ENCODE measurements at regions not wholly inside any gene's neighbourhood (a gene's known extent, or its start where the extent isn't known, plus 50 kb on each side); places are given as distances from the start of the nearest gene placed in this dataset.

DNA sequence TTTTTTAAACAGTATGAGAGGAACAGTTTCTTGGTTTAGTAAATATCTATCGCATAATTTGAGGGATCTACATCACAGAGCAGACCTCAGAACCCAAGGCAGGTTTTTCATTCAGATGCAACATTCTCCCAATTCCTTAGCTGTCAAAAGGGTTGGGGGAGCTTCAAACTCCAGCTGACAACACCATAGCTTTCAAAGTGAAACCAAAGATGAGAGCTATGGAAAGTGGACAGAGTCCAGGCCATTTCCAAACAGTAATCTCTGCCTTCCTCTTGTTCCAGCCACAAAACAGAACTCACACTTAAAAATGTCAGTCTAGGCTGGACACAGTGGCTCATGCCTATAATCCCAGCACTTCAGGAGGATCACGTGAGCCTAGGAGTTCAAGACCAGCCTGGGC, 87.8 kb downstream of the SPRING1 start:
- ChIA-PET CTCF (no interaction called here), RAD21 (ENCODE audit: low non-redundant PET in 1 of 2, low total read pairs in 2 of 2, uncharacterized antibody in 2 of 2, unreplicated experiment in 2 of 2) (no interaction called here), POLR2A (no interaction called here)
- DNase-seq (ENCODE audit: low read depth, low spot score), result no peak
- Histone ChIP-seq H3K27ac (ENCODE audit: low read depth, low read length) (no peak overlapping the region), H3K4me3 (replicated peaks in 1 of 2; ENCODE audit: low read depth in 1 of 2, low read length in 2 of 2) (no peak overlapping the region), H3K9me3 (ENCODE audit: control insufficient read depth in 1 of 2, insufficient read depth in 1 of 2, low read depth in 1 of 2, low read length in 2 of 2) (0 out of 4 replicates have a peak, but pooled peaks cover 0 to 3% of the 10 kb centered on the region in 2 experiments), H3K4me1 (ENCODE audit: control insufficient read depth in 1 of 2, insufficient read depth in 2 of 2, low read length in 2 of 2) (no peaks in the 10 kb centered on the region), H3K27me3 (ENCODE audit: insufficient read depth, low read length) (no peaks in the 10 kb centered on the region), H3K9me2 (ENCODE audit: insufficient read depth) (no peaks in the 10 kb centered on the region), H2AFZ (ENCODE audit: low read depth, low read length, poor library complexity, severe bottlenecking) (no peak overlapping the region), H3K36me3 (ENCODE audit: control insufficient read depth in 1 of 2, insufficient read depth in 2 of 2, low read length in 2 of 2) (no peaks in the 10 kb centered on the region), H3K79me2 (ENCODE audit: insufficient read depth, low read length) (no peaks in the 10 kb centered on the region), H4K20me1 (ENCODE audit: insufficient read depth) (no peaks in the 10 kb centered on the region), H3K9ac (ENCODE audit: low read length) (no peak overlapping the region), H3K4me2 (ENCODE audit: low read length) (no peak overlapping the region)
- intact Hi-C loops (cut with micrococcal nuclease), result no loop called here
- no peak for ATAC-seq
- TF ChIP-seq ZFX (IDR thresholded peaks at IDR 0.05) (no peak), EZH2phosphoT487 (IDR thresholded peaks at IDR 0.05; ENCODE audit: borderline replicate concordance) (no peak), SP1 (IDR thresholded peaks at IDR 0.05; ENCODE audit: low read depth) (no peak), YY1 (IDR thresholded peaks at IDR 0.05; ENCODE audit: extremely low read depth, insufficient replicate concordance, low read depth, low read length) (no peak), SRF (IDR thresholded peaks at IDR 0.05; ENCODE audit: low read depth) (no peak), CBX3 (IDR thresholded peaks at IDR 0.05; ENCODE audit: low read depth) (no peak), POLR2AphosphoS5 (IDR thresholded peaks at IDR 0.05; ENCODE audit: low read depth, low read length) (no peak), ELF1 (IDR thresholded peaks at IDR 0.05; ENCODE audit: borderline replicate concordance, low read depth) (no peak), JUND (IDR thresholded peaks at IDR 0.05) (no peak), ZNF274 (IDR thresholded peaks at IDR 0.05; ENCODE audit: low read depth, low read length) (no peak), RAD21 (IDR thresholded peaks at IDR 0.05; ENCODE audit: low read depth) (no peak), FOSL1 (IDR thresholded peaks at IDR 0.05; ENCODE audit: low read depth) (no peak), POLR2A (IDR thresholded peaks at IDR 0.05; ENCODE audit: borderline replicate concordance, extremely low read depth, insufficient read depth, insufficient read length) (no peak), TCF7L2 (IDR thresholded peaks at IDR 0.05; ENCODE audit: borderline replicate concordance, extremely low read depth, insufficient read depth, insufficient read length) (no peak), SIN3A (IDR thresholded peaks at IDR 0.05; ENCODE audit: low read depth) (no peak), EGR1 (IDR thresholded peaks at IDR 0.05; ENCODE audit: low read depth) (no peak), EZH2 (IDR thresholded peaks at IDR 0.05) (no peak)
- TF ChIP-seq, protein P1, sequence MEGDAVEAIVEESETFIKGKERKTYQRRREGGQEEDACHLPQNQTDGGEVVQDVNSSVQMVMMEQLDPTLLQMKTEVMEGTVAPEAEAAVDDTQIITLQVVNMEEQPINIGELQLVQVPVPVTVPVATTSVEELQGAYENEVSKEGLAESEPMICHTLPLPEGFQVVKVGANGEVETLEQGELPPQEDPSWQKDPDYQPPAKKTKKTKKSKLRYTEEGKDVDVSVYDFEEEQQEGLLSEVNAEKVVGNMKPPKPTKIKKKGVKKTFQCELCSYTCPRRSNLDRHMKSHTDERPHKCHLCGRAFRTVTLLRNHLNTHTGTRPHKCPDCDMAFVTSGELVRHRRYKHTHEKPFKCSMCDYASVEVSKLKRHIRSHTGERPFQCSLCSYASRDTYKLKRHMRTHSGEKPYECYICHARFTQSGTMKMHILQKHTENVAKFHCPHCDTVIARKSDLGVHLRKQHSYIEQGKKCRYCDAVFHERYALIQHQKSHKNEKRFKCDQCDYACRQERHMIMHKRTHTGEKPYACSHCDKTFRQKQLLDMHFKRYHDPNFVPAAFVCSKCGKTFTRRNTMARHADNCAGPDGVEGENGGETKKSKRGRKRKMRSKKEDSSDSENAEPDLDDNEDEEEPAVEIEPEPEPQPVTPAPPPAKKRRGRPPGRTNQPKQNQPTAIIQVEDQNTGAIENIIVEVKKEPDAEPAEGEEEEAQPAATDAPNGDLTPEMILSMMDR (IDR thresholded peaks at IDR 0.05 in 2 of 3, conservative IDR thresholded peaks at IDR 0.05 in 1 of 3; ENCODE audit: borderline replicate concordance in 1 of 3, insufficient read depth in 1 of 3, low read depth in 2 of 3, low read length in 2 of 3), result no peak
- TF ChIP-seq, protein P2, sequence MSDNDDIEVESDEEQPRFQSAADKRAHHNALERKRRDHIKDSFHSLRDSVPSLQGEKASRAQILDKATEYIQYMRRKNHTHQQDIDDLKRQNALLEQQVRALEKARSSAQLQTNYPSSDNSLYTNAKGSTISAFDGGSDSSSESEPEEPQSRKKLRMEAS (IDR thresholded peaks at IDR 0.05), result no peak
- TF ChIP-seq, protein P3, sequence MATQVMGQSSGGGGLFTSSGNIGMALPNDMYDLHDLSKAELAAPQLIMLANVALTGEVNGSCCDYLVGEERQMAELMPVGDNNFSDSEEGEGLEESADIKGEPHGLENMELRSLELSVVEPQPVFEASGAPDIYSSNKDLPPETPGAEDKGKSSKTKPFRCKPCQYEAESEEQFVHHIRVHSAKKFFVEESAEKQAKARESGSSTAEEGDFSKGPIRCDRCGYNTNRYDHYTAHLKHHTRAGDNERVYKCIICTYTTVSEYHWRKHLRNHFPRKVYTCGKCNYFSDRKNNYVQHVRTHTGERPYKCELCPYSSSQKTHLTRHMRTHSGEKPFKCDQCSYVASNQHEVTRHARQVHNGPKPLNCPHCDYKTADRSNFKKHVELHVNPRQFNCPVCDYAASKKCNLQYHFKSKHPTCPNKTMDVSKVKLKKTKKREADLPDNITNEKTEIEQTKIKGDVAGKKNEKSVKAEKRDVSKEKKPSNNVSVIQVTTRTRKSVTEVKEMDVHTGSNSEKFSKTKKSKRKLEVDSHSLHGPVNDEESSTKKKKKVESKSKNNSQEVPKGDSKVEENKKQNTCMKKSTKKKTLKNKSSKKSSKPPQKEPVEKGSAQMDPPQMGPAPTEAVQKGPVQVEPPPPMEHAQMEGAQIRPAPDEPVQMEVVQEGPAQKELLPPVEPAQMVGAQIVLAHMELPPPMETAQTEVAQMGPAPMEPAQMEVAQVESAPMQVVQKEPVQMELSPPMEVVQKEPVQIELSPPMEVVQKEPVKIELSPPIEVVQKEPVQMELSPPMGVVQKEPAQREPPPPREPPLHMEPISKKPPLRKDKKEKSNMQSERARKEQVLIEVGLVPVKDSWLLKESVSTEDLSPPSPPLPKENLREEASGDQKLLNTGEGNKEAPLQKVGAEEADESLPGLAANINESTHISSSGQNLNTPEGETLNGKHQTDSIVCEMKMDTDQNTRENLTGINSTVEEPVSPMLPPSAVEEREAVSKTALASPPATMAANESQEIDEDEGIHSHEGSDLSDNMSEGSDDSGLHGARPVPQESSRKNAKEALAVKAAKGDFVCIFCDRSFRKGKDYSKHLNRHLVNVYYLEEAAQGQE (IDR thresholded peaks at IDR 0.05; ENCODE audit: low read depth), result no peak
- BruUV-seq (replicated peaks), result no TSS peak
